Rectal smooth muscle tissue (tissue), 1 donor: ENCODE measurements at regions not wholly inside any gene's neighbourhood (a gene's known extent, or its start where the extent isn't known, plus 50 kb on each side); places are given as distances from the start of the nearest gene placed in this dataset.
"Not testable (repeated sequence)": the region's sequence is repeated elsewhere in the genome, so short reads cannot be mapped to it uniquely, and the experiment has no call there.

ENCODE experiments used
- H3K27ac ChIP-seq: one replicate; pipeline ENCODE4 v1.7.0; 2013; ENCODE audit warnings: low read depth, low read length, inconsistent platforms
- H3K27me3 ChIP-seq: one replicate; pipeline ENCODE4 v1.7.0; 2013; ENCODE audit warnings: low read length; ENCODE audit not compliant: control insufficient read depth, insufficient read depth
- H3K36me3 ChIP-seq: one replicate; pipeline ENCODE4 v1.7.0; 2013; ENCODE audit warnings: low read length; ENCODE audit not compliant: control insufficient read depth, insufficient read depth
- H3K4me1 ChIP-seq: one replicate; pipeline ENCODE4 v1.7.0; 2013; ENCODE audit warnings: low read length; ENCODE audit not compliant: control insufficient read depth, insufficient read depth
- H3K4me3 ChIP-seq: one replicate; pipeline ENCODE4 v1.7.0; 2013; ENCODE audit warnings: low read length
- H3K9ac ChIP-seq: one replicate; pipeline ENCODE4 v1.7.0; 2013; ENCODE audit warnings: low read length

DNA sequence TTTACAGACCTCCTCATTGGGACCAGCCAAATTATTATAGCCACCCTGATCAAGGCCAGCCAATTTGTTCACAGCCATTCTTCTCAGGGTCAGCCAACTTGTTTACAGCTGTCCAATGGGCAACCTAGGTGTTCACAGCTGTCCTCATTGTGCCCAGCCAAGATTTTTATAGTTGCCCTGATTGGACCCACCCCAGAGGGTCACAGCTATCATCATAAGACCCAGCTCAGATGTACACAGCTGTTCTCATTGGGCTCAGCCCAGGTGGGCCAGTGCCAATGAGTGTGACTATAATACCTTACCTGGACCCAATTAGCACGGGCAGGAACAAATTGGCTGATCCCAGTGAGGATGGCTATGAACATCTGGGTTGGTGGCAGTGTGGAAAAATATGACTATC, 1151.8 kb downstream of the UQCRFS1 start:
- H3K36me3 ChIP-seq = no peaks in the 10 kb centered on the region
- H3K27me3 ChIP-seq = no peaks in the 10 kb centered on the region
- H3K9ac ChIP-seq = no peak overlapping the region
- no peak overlapping the region for H3K4me3 ChIP-seq
- no peaks in the 10 kb centered on the region for H3K4me1 ChIP-seq
- H3K27ac ChIP-seq = no peak overlapping the region

DNA sequence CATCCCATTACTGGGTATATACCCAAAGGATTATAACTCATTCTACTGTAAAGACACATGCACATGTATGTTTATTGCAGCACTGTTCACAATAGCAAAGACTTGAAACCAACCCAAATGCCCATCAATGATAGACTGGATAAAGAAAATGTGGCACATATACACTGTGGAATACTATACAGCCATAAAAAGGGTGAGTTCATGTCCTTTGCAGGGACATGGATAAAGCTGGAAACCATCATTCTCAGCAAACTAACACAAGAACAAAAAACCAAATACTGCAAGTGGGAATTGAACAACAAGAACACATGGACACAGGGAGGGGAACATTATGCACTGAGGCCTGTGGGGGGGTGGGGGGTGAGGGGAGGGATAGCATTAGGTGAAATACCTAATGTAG, 1155.9 kb downstream of the UQCRFS1 start:
- H3K27me3 ChIP-seq, H3K9ac ChIP-seq, H3K36me3 ChIP-seq, H3K4me1 ChIP-seq, H3K27ac ChIP-seq, H3K4me3 ChIP-seq: not testable (repeated sequence)

DNA sequence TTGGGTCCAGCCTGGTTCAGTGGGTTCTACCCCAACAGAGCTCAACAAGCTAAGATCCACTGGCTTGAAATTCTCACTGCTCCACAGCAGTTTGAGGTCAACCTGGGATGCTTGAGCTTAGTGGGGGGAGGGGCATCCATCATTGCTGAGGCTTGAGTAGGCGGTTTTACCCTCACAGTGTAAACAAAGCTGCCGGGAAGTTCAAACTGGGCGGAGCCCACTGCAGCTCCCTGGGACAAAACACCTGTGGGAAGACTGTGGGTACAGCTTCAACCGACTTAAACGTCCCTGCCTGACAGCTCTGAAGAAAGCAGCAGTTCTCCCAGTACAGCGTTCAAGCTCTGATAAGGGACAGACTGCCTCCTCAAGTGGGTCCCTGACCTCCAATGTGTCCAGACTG, 1161.9 kb downstream of the UQCRFS1 start:
- no peaks in the 10 kb centered on the region for H3K27me3 ChIP-seq
- H3K4me1 ChIP-seq = no peaks in the 10 kb centered on the region
- H3K9ac ChIP-seq = no peak overlapping the region
- no peak overlapping the region for H3K4me3 ChIP-seq
- no peak overlapping the region for H3K27ac ChIP-seq
- H3K36me3 ChIP-seq = no peaks in the 10 kb centered on the region

DNA sequence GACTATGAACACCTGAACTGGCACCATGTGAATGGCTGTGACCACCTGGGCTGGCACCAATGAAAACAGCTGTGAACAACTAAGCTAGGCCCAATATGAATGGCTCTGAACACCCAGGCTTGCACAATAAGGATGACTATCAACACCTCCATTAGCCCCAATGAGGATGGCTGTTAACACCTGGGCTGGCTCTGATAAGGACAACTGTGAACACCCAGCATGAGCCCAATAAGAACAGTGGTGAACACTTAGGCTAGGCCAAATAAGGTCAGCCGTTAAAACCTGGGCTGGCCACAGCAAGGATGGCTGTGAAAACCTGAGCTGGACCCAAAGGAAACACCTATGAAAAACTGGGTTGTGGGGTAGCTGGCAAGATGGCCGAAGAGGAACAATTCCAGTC, 1163.1 kb downstream of the UQCRFS1 start:
- no peak overlapping the region for H3K4me3 ChIP-seq
- H3K27ac ChIP-seq = no peak overlapping the region
- no peaks in the 10 kb centered on the region for H3K4me1 ChIP-seq

DNA sequence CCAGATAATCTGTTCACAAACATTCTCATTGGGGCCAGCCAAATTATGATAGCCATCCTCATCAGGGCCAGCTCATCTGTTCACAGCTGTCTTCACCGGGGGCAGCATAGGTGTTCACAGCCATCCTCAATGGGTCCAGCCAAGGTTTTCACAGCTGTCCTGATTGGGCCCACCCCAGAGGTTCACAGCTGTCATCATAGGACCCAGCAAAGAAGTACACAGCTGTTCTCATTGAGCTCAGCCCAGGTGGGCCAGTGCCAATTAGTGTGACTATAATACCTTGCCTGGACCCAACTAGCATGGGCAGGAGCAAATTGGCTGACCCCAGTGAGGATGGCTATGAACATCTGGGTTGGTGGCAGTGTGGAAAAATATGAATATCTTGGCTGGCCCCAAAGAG, 1166.0 kb downstream of the UQCRFS1 start:
- Histone ChIP-seq H3K27ac (no peak overlapping the region), H3K9ac (no peak overlapping the region), H3K4me1 (no peaks in the 10 kb centered on the region), H3K36me3 (no peaks in the 10 kb centered on the region), H3K27me3 (no peaks in the 10 kb centered on the region), H3K4me3 (no peak overlapping the region)

More for the DNA sequence above, 1163.1 kb downstream of the UQCRFS1 start:
- Histone ChIP-seq H3K27me3 (no peaks in the 10 kb centered on the region), H3K36me3 (no peaks in the 10 kb centered on the region), H3K9ac (no peak overlapping the region)

DNA sequence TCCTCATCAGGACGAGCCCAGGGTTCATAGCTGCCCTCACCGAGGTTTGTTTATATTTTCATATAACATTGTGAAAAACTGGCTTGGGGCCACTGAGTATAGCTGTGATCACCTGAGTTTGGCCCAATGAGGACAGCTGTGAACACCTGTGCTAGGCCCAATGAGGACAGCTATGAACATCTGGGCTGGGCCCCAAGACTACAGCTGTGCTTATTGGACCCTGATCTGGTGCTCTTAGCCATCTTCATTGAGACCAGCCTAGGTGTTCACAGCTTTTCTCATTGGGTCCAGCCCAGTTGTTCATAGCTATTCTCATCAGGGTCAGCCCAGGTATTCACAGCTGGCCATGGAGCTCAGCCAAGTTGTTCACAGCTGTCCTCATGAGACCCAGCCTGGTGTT, 1167.3 kb downstream of the UQCRFS1 start:
- H3K36me3 ChIP-seq = no peaks in the 10 kb centered on the region
- H3K27me3 ChIP-seq = no peaks in the 10 kb centered on the region
- H3K4me3 ChIP-seq = no peak overlapping the region

DNA sequence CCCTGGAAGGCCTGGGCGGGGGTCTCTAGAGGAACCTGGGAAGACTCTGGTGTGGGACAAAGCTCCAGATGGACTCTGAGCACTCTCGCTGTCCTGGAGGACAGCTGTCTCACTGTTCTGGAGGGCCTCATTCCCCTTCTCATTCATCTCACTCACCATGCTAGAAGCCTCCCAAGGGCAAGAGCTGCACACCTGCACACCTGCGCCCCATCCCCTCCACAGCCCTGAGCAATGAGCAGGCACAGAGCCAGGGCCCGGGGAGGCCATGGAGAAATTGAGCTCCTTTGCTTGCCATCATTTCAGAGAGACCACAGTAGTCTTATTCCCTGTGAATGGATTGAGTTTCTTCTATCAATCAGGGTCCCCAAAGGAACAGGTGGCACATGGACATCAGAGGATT, 1168.5 kb downstream of the UQCRFS1 start:
- Histone ChIP-seq H3K9ac (no peak overlapping the region), H3K27me3 (no peaks in the 10 kb centered on the region), H3K36me3 (no peaks in the 10 kb centered on the region), H3K4me3 (no peak overlapping the region), H3K4me1 (no peaks in the 10 kb centered on the region), H3K27ac (no peak overlapping the region)

More for the DNA sequence above, 1167.3 kb downstream of the UQCRFS1 start:
- no peaks in the 10 kb centered on the region for H3K4me1 ChIP-seq
- H3K27ac ChIP-seq = no peak overlapping the region
- no peak overlapping the region for H3K9ac ChIP-seq

DNA sequence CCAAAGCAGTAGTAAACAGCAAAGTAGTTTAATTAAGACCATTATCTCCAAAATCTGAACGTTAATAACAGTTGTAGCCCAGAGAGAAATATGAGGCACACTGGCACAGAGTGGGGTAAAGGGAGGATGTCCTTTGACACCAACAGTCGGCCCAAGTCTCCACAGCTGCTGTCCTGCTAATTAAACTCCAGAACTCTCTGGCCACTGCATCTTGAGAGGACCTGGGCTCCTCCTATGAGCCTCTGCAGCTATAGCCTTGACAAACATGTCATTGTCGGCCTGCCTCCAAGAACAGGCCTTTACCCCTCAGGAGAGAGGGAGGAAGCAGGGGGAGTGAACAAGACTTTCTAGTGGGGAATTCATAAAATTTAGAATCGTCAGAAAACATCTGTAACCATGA, 1170.4 kb downstream of the UQCRFS1 start:
- Histone ChIP-seq H3K36me3 (no peaks in the 10 kb centered on the region), H3K27me3 (no peaks in the 10 kb centered on the region), H3K27ac (no peak overlapping the region), H3K9ac (no peak overlapping the region), H3K4me3 (no peak overlapping the region), H3K4me1 (no peaks in the 10 kb centered on the region)

DNA sequence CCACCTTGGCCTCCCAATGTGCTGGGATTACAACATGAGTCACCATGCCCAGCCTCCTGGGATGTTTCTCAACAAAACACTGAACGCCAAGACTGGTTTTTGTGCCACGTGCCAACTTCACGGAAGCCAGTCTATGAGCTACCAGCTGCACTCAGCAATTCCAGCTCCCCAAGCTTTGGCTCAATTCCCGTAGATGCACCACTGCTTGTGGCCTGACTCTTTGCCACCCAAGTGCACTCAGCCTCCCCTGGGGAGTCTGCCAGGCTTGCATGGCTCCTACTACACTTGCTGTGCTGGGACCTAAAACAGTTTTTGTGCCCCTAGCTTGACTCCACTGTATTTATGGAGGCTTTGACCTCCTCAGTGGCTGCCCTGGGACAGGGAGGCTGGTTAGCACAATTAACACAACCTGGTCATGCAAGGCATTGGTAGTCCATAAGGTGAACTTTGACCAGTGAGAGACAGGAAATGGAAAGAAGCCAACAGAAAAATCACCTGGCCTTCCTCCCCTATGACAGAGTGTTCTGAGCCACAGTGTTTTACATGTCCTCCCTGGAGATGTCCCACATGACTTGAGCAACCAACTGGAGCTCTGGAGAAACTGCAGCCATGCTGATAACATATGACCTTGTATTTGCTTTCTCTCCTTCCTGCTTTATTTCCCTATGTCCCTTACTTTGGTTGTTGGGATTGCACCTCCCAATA, 1173.1 kb downstream of the UQCRFS1 start:
- Histone ChIP-seq H3K4me3 (no peak overlapping the region), H3K27me3 (no peaks in the 10 kb centered on the region), H3K27ac (no peak overlapping the region), H3K9ac (no peak overlapping the region), H3K36me3 (no peaks in the 10 kb centered on the region), H3K4me1 (no peaks in the 10 kb centered on the region)

DNA sequence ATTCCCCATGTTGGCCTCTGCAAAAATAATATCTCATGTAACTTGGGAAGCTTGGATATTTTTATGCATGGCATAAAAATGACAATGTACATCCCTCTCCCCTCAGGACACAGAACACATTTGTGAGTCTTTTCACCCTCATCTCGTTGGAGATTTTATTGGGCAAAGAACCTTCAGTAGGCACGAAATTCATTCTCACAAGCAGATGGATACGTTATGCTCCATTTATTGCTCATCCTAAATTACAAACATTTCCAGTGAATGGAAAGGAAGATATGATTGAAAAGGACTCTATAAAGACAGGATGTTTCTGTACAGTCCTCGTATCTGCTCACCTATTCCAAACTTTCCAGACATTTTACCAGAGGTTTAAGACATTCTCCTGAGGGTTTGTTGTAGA, 1175.8 kb downstream of the UQCRFS1 start:
- no peaks in the 10 kb centered on the region for H3K4me1 ChIP-seq
- no peak overlapping the region for H3K4me3 ChIP-seq
- no peak overlapping the region for H3K27ac ChIP-seq
- no peaks in the 10 kb centered on the region for H3K36me3 ChIP-seq
- H3K27me3 ChIP-seq = no peaks in the 10 kb centered on the region
- no peak overlapping the region for H3K9ac ChIP-seq

DNA sequence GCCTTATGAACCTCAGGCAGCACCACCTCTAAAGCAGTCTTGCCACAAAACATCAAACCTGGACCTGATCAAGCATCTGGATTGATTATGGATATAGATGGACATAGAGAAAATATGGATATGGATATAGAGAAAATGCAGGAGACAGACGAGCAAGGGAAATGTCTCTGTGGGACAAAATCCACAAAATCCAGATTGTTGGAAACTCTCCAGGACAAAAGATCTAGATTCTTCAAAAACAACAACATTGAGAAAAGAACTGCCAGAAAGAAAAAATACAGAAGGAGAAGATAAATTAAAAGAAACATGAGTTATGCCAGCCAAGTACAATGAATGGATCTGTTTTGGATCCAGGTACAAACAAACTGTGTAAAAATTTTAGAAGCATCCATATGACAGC, 1176.5 kb downstream of the UQCRFS1 start:
- Histone ChIP-seq H3K4me1 (no peaks in the 10 kb centered on the region), H3K4me3 (no peak overlapping the region), H3K27ac (no peak overlapping the region), H3K27me3 (no peaks in the 10 kb centered on the region), H3K36me3 (no peaks in the 10 kb centered on the region), H3K9ac (no peak overlapping the region)

DNA sequence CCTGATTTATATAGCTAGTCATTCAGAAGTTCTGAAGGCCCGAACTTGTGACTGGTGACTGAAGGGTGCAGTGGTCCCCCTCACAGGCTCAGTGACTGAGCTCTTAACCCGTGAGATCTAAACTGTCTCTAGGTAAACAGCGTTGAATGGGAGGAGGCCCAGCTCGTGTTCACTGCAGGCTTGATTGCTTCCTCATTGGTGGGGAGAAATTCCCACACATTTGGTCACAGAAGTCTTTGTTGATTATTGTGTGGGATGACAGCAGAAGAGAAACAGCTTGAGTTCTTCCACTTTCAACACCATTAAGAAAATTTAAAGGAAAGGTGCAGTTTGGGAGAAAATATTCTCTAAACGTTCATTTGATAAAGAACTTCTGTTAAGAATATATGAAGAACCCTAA, 1178.0 kb downstream of the UQCRFS1 start:
- H3K27ac ChIP-seq = no peak overlapping the region

DNA sequence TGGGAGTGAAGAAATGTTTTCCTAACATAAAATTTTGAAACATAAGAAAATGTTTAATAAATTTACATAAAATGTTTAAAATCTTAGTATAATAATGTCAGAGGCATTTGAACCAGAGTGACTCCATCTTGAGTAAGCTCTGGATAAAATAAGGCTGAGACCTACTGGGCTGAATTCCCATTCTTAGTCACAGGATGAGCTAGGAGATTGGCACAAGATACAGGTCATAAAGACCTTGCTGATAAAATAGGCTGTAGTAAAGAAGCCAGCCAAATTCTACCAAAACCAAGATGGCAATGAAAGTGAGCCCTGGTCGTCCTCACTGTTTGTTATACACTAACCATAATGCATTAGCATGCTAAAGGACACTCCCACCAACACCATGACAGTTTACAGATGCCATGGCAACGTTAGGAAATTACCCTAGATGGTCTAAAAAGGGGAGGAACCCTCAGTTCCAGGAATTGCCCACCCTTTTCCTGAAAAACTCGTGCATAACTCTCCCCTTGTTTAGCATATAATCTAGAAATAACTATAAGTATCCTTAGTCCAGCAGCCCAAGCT, 1184.0 kb downstream of the UQCRFS1 start:
- H3K4me1 ChIP-seq = no peaks in the 10 kb centered on the region
- H3K4me3 ChIP-seq = no peak overlapping the region
- no peak overlapping the region for H3K9ac ChIP-seq
- H3K27me3 ChIP-seq = no peaks in the 10 kb centered on the region
- no peak overlapping the region for H3K27ac ChIP-seq
- no peaks in the 10 kb centered on the region for H3K36me3 ChIP-seq

More for the DNA sequence above, 1178.0 kb downstream of the UQCRFS1 start:
- H3K27me3 ChIP-seq = no peaks in the 10 kb centered on the region
- H3K36me3 ChIP-seq = no peaks in the 10 kb centered on the region
- no peak overlapping the region for H3K9ac ChIP-seq
- no peak overlapping the region for H3K4me3 ChIP-seq
- H3K4me1 ChIP-seq = no peaks in the 10 kb centered on the region
